GM12891 (cell line): ENCODE measurements at regions not wholly inside any gene's neighbourhood (a gene's known extent, or its start where the extent isn't known, plus 50 kb on each side); places are given as distances from the start of the nearest gene placed in this dataset.

ENCODE experiments used
- POLR2A ChIP-seq: IDR thresholded peaks from 2 replicates; pipeline ENCODE4 v1.6.1; 2011; ENCODE audit warnings: low read depth, low read length, control low read depth
- POLR2AphosphoS5 ChIP-seq: IDR thresholded peaks from 2 replicates; pipeline ENCODE4 v1.6.1; 2011; ENCODE audit warnings: low read depth, low read length, control low read depth

GRCh38 chr20:43295263-43295662, 105.6 kb upstream of the PTPRT start:
- TF ChIP-seq POLR2AphosphoS5, result no peak
- TF ChIP-seq POLR2A, result no peak
